SK-N-MC (cell line): ENCODE measurements at regions not wholly inside any gene's neighbourhood (a gene's known extent, or its start where the extent isn't known, plus 50 kb on each side); places are given as distances from the start of the nearest gene placed in this dataset.

ENCODE experiments used
- DNase-seq: peaks from one replicate; pipeline ENCODE4 v3.0.0-alpha.2; 2011; ENCODE audit warnings: low read depth, low spot score
- H3K27ac ChIP-seq: fragments of 200-600 bp; sonication (generic); 2 replicates; pipeline ENCODE4 v1.5.1; 2016; ENCODE audit warnings: mixed run types
- H3K36me3 ChIP-seq: fragments of 200-600 bp; sonication (generic); 2 replicates; pipeline ENCODE4 v1.6.1; 2017; ENCODE audit warnings: antibody characterized with exemption, low read length, mixed read lengths; ENCODE audit not compliant: insufficient read depth
- H3K4me3 ChIP-seq: fragments of 200-600 bp; sonication (generic); 2 replicates; pipeline ENCODE4 v1.5.1; 2016
- H3K9ac ChIP-seq: fragments of 200-600 bp; sonication (generic); 2 replicates; pipeline ENCODE4 v1.8.0; 2017; ENCODE audit warnings: mixed run types, mixed read lengths; ENCODE audit not compliant: insufficient read length
- H3K9me3 ChIP-seq: fragments of 200-600 bp; sonication (generic); 2 replicates; pipeline ENCODE4 v1.6.1; 2017; ENCODE audit warnings: low read depth, mild to moderate bottlenecking, antibody characterized with exemption, low read length, moderate library complexity, mixed read lengths
- EZH2 ChIP-seq: fragments of 200-600 bp; sonication (generic); IDR thresholded peaks from one replicate; pipeline ENCODE4 v1.6.1; 2017; ENCODE audit warnings: antibody characterized with exemption
- FOXP2 ChIP-seq: optimal IDR thresholded peaks from 2 replicates; pipeline ENCODE3; 2011; ENCODE audit warnings: mild to moderate bottlenecking, moderate library complexity; ENCODE audit not compliant: insufficient read depth; ENCODE audit errors: extremely low read length, control extremely low read depth
- POLR2AphosphoS5 ChIP-seq: IDR thresholded peaks from 2 replicates; pipeline ENCODE4 v1.6.1; 2012; ENCODE audit warnings: mild to moderate bottlenecking, low read depth, low read length, borderline replicate concordance

- no peaks in the 10 kb centered on the region for H3K36me3 ChIP-seq
- no peaks in the 10 kb centered on the region for H3K9me3 ChIP-seq
- H3K27ac ChIP-seq: no peak overlapping the region
- no peak overlapping the region for H3K4me3 ChIP-seq
- DNase-seq: no peak
- no peak for TF ChIP-seq FOXP2
- H3K9ac ChIP-seq: no peak overlapping the region
Measured at GRCh38 chr2:128750328-128751165, 431.9 kb upstream of the HS6ST1 start.

DNA sequence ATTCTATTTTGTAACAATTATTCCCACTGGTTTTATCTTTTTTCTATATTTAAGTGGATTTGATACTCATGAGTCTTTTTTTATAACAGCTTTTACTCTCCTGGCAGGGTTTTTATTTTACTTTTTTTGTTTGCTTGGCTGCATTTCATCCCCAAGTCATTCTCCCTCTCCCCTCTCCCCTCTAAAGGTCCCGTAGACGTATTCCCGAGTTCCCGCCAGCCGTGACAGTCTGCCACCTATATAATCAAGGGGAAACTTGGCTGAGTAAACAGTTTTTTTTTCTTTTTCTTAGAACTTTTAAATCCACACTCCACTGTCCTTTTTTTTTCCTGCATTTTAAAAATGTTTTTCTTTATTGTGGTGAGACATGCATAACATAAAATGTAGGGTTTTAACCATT lies 433.1 kb upstream of the HS6ST1 start:
- peak overlapping the region; percentile 45 for H3K9ac ChIP-seq

DNA sequence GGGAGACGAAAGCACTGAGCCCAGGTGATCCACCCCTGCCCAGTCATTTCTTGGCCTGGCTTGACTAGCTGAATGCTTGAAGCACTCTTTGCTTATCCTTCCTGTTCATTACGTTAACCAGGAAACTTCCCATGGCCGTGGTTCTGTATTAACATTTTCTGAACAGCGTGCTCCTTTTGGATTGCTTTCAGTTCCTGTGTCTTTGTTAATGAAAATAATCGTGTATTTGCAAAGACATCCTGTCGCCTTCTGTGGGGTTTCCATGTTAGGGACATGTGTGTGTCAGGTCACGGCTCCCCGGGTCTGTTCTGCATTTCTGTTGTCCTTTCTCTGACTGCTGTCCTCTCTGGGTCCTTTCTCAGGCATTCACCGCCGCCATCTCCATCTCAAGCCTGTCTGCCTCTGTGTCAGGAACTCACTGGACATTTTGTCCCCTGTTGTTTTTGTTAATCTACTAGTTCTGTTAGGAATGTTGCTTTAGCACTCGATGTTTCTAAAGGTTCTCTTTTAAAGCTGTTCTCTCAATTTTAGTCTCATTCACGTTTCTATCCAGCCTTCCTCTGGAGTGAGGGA lies 434.1 kb upstream of the HS6ST1 start:
- TF ChIP-seq FOXP2 (no peak), EZH2 (no peak), POLR2AphosphoS5 (no peak)
- DNase-seq: no peak
- Histone ChIP-seq H3K9me3 (no peaks in the 10 kb centered on the region), H3K4me3 (no peak overlapping the region), H3K36me3 (no peaks in the 10 kb centered on the region), H3K27ac (no peak overlapping the region), H3K9ac (no peak overlapping the region)

More for the DNA sequence above, 433.1 kb upstream of the HS6ST1 start:
- TF ChIP-seq POLR2AphosphoS5: no peak
- no peak for TF ChIP-seq EZH2
- TF ChIP-seq FOXP2: no peak
- no peaks in the 10 kb centered on the region for H3K9me3 ChIP-seq
- peak overlapping the region; percentile 57 for H3K27ac ChIP-seq
- no peak for DNase-seq
- H3K4me3 ChIP-seq: peak overlapping the region; percentile 32; the same call in 1 of the 2 replicates
- H3K36me3 ChIP-seq: no peaks in the 10 kb centered on the region

GRCh38 chr2:128753321-128753720 lies 434.7 kb upstream of the HS6ST1 start:
- H3K27ac ChIP-seq: no peak overlapping the region

GRCh38 chr2:128753800-128754199 lies 435.1 kb upstream of the HS6ST1 start:
- Histone ChIP-seq H3K27ac (no peak overlapping the region), H3K4me3 (no peak overlapping the region), H3K9me3 (no peaks in the 10 kb centered on the region), H3K9ac (no peak overlapping the region), H3K36me3 (no peaks in the 10 kb centered on the region)
- no peak for TF ChIP-seq FOXP2
- TF ChIP-seq EZH2: no peak
- no peak for TF ChIP-seq POLR2AphosphoS5
- no peak for DNase-seq

More at GRCh38 chr2:128753321-128753720, 434.7 kb upstream of the HS6ST1 start:
- Histone ChIP-seq H3K36me3 (no peaks in the 10 kb centered on the region), H3K4me3 (no peak overlapping the region), H3K9me3 (no peaks in the 10 kb centered on the region), H3K9ac (no peak overlapping the region)
- DNase-seq: no peak
- TF ChIP-seq POLR2AphosphoS5 (no peak), FOXP2 (no peak), EZH2 (no peak)

- Histone ChIP-seq H3K9me3 (no peaks in the 10 kb centered on the region), H3K36me3 (no peaks in the 10 kb centered on the region), H3K9ac (no peak overlapping the region), H3K4me3 (no peak overlapping the region), H3K27ac (no peak overlapping the region)
- TF ChIP-seq FOXP2: no peak
- DNase-seq: no peak
Measured at GRCh38 chr2:128754246-128754724, 435.6 kb upstream of the HS6ST1 start.

GRCh38 chr2:128755695-128756364 lies 437.2 kb upstream of the HS6ST1 start:
- H3K4me3 ChIP-seq: peak overlapping the region; percentile 15
- H3K27ac ChIP-seq: no peak overlapping the region

DNA sequence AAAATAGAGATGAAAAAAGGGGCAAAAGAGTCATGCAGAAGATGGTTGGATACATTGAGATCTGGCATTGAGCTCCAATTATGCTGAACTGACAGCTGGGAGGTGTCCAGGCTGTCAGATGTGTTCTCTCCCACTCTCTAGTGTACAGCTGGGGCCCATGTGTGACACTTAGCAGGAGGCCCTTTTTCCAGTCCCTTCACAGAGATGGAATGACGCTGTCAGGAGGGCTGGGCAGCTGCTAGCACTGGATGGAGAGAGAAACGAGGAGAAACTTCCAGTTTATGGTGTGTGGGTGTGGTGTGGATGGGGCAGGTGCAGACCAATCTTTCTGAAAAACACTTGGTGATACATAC lies 437.7 kb upstream of the HS6ST1 start:
- no peak for TF ChIP-seq FOXP2
- no peak for TF ChIP-seq POLR2AphosphoS5
- no peak for TF ChIP-seq EZH2
- H3K9me3 ChIP-seq: no peaks in the 10 kb centered on the region
- H3K9ac ChIP-seq: no peak overlapping the region
- no peaks in the 10 kb centered on the region for H3K36me3 ChIP-seq
- H3K27ac ChIP-seq: no peak overlapping the region
- DNase-seq: no peak
- H3K4me3 ChIP-seq: no peak overlapping the region

More at GRCh38 chr2:128755695-128756364, 437.2 kb upstream of the HS6ST1 start:
- TF ChIP-seq POLR2AphosphoS5 (no peak), FOXP2 (no peak), EZH2 (no peak)
- H3K9ac ChIP-seq: no peak overlapping the region
- no peaks in the 10 kb centered on the region for H3K9me3 ChIP-seq
- no peak for DNase-seq
- H3K36me3 ChIP-seq: no peaks in the 10 kb centered on the region
